Mammary epithelial cell (primary cell): ENCODE measurements at regions not wholly inside any gene's neighbourhood (a gene's known extent, or its start where the extent isn't known, plus 50 kb on each side); places are given as distances from the start of the nearest gene placed in this dataset.

Source experiments
- CTCF ChIP-seq, 2 donors: IDR thresholded peaks in 1 of 2; conservative IDR thresholded peaks in 1 of 2; 2 replicates each; pipeline ENCODE4 v1.5.1; 2011 to 2012; ENCODE audit warnings: inconsistent platforms in 2 of 2, low read length in 2 of 2, mild to moderate bottlenecking in 2 of 2, control low read depth in 1 of 2, low read depth in 1 of 2; ENCODE audit not compliant: insufficient read depth in 1 of 2; ENCODE audit errors: extremely low read depth in 1 of 2
- EZH2 ChIP-seq: IDR thresholded peaks from 2 replicates; pipeline ENCODE4 v1.6.1; 2012; ENCODE audit warnings: low read length, inconsistent platforms, borderline replicate concordance

GRCh38 chr1:221868593-221869303 lies 126.9 kb upstream of the DUSP10 start:
- TF ChIP-seq CTCF (conservative IDR thresholded peaks at IDR 0.05 in 1 of 2, IDR thresholded peaks at IDR 0.05 in 1 of 2; ENCODE audit: extremely low read depth in 1 of 2, insufficient read depth in 1 of 2, low read depth in 1 of 2, low read length in 2 of 2) (no peak), EZH2 (no peak)
